Hypothalamus (tissue), 51 donors: ENCODE measurements at regions not wholly inside any gene's neighbourhood (a gene's known extent, or its start where the extent isn't known, plus 50 kb on each side); places are given as distances from the start of the nearest gene placed in this dataset.

Experiments used
- DNase-seq, 51 donors: peaks; one replicate each; lab custom pipeline; 2025; lab: John Stamatoyannopoulos, UW

GRCh38 chr4:141914746-141915145 lies 278.4 kb downstream of the IL15 start:
- DNase-seq, result no peak

DNA sequence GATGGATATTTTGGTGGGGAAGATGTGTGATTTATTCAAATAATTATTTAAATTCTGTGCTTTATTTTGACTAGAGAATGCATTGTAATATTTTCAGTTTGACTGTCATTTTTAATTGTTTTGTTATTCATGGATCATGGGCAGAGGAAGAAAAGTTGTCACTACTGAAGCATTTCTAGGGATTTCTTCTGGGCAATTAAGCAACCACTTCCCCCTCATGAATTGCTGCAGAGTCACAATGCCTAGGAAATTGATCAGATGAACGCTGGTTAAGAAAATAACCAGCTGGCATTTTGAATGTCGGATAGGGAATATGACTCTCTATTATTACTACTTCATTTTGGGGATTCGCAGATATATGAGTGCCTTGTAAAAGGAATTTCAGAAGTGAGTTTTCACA lies 283.3 kb downstream of the IL15 start:
- DNase-seq, result no peak

GRCh38 chr4:141921293-141921692 lies 284.9 kb downstream of the IL15 start:
- DNase-seq, result no peak

- no peak for DNase-seq
Measured at GRCh38 chr4:141922236-141922635, 285.9 kb downstream of the IL15 start.

DNA sequence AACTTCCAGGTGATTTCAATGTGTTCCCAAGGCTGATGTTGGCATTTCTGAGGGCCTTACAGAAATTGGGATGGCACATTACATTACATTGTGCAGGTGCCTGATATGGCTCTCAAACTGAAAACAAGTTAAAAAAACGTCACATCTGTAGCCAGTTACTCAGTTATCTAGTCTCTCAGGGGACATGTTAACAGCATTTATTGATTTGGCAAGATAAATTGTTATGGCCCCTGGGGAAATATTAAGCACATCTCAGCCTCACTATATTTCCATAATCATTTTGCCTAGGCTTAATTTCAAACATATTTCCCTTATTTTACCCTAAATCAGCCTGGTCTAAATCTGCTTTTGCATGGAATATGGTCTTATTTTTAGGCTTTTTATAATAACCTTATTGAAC lies 290.0 kb downstream of the IL15 start:
- no peak for DNase-seq

DNA sequence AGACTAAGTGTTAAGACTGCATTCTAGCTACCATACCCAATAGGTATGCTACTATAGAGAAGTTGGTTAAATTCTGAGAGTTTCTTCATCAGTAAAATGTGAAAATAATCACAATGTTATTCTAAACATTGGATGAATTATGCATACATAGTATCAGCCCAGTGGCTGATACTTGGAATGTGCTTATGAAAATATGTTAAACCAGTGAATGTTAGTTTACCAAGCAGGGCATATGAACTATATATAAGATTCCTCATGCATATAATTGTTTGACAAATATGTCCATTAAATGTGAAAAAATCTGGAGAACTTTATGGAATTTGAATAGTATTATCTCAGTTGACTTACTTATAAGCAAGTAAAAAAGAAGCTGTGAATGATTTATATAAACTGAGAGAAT lies 296.1 kb downstream of the IL15 start:
- DNase-seq, result no peak

DNA sequence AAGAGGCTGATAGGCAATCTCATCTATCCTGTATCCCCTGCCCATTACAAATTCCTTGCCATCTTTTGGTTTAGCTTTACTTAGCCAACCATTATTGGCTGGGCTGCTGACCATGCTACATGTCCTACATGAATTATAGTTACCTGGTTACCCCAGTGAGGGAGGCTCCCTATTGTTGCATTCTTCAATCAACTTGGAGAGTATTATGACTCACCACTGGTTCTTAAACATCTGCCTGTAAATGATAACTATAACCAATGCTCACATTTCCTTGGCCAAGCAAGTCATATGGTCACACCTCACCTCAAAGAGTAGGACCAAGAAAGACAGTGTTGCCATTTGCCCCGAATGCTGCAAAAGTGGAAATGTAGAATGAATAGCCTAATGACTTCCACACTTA lies 297.6 kb downstream of the IL15 start:
- DNase-seq, result no peak

DNA sequence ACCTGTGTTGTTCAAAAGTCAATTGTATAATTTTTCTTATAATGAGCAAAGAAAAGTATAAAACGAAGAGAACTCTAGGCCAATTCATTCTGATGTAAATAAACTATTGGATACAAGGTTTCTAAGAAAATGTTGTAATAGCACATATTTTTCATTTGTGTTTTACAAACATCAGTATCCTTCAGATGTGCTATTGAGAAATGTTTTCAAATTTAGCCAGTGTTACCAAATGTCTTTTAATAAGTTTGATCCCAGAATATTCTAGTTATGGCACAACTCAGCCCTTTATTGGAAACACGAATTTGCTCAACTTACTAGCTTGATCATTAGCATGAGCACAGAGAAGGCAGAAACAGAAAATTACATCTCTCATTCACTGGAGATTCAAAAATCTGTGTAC lies 319.3 kb downstream of the IL15 start:
- no peak for DNase-seq

DNA sequence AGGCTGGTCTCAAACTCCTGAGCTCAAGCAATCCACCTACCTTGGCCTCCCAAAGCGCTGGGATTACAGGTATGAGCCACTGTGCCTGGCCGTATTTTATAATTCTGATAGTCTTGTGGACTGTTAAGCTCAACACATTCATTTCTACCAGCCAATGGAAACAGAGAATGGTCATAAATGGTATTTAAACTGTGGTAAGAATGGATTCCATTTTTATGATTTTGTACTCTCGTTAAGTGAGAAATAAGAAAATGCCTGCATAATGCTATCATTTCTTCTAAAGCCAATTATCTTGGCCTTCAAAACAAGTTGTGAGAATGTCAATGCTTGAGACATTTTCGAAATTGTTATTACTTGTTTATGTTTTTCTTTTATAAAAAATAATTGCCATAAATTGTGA lies 321.0 kb downstream of the IL15 start:
- no peak for DNase-seq

- DNase-seq, result no peak
Measured at GRCh38 chr4:141962486-141962885, 326.1 kb downstream of the IL15 start.

- no peak for DNase-seq
Measured at GRCh38 chr4:141971869-141972268, 335.5 kb downstream of the IL15 start.

- no peak for DNase-seq
Measured at GRCh38 chr4:141972950-141973349, 336.6 kb downstream of the IL15 start.
